GM18507 (cell line): ENCODE measurements at regions not wholly inside any gene's neighbourhood (a gene's known extent, or its start where the extent isn't known, plus 50 kb on each side); places are given as distances from the start of the nearest gene placed in this dataset.

ENCODE experiments used
- DNase-seq: peaks from one replicate; pipeline ENCODE4 v3.0.0; 2011; ENCODE audit warnings: low read depth; ENCODE audit not compliant: insufficient read length; ENCODE audit errors: extremely low spot score
- FAIRE-seq: peaks from 2 replicates; lab custom pipeline; 2011; peaks lifted over from hg19 to GRCh38; lab: Jason Lieb, UNC

DNA sequence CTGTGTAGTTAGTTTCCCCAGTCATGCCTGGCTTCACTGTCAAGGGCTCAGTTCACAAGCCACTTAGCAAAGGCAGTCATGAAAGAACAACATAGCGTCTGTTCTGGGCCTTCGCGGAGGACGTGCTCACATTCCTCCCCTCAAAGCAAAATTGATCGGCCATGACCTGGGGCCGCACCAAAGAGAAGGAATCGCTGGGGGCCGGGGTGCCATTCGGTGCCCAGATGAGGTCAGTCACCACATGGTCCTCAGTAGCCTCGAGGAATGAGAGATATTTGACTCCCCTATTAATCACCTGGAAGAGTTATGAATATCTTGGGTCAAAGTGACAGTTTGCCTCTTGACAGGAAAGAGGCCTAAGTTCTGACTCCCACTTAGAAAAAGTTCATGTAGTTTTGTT, 251.1 kb upstream of the JUN start:
- FAIRE-seq: no peak

DNA sequence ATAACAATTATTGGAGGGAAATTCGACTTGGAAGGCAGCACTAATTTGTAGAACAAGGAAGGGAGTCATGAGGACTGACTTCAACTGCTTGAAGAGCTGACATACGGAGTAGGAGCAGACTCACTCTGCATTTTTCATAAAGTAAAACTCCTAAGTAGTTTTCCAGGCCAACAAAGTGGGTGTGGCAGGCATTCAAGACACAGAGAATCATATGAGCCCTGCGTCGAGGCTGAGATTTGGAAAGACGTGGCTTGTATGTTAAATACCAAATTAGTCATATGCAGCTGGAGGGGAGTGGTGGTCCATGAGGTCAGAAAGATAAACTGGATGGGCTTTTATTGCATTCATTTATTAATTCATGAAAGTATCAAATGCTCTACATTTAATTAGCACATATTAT, 255.7 kb upstream of the JUN start:
- FAIRE-seq: no peak

More for the DNA sequence above, 251.1 kb upstream of the JUN start:
- DNase-seq: no peak

DNA sequence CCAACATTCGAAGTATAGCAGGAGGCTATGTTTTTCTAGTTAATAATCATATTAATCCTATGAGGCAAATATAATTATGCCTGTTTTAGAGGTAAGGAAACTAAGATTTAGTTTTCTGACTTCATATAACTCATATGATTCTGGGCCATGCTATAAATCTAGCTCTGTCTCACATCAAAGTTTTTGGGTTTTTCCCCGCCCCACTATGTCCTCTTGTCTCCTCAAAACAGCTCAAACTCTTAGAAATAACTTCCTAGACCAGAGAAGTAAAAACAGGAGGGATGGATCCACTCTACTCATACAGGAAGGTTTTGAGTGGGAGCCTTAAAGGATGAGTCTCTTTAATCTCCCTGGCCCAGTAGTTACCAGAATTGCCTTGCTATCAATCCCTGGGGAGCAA, 256.4 kb upstream of the FGGY start:
- no peak for FAIRE-seq
- no peak for DNase-seq

More for the DNA sequence above, 255.7 kb upstream of the JUN start:
- DNase-seq: no peak

DNA sequence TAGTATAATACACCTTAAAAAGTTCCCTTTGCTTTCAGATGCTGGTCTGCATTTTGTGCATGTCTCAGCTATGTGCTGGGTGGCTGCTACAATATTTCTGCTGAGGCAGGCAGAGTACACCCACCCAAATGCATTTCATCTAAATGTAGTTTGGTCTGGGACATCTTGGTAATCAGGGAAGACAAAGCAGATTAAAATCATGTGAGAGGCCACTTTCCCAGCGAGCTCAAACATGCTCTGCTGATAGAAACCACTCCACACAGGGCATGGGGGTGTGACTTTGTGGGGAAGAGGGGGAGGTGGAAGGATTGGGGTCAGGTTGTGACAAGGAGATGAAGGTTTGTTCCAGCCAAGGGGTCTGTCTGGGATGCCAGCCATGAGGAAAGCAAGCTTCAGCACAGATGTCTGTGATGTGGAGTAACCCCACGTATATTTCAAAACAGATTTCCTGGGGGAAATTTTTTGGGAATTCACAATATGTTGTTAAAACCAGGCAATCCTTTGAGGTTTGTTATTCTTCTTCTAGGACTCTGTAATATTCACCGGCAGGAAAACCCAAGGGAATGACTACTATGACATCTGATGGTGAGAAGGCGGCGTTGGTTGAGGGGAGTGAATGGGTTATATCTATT, 255.1 kb upstream of the FGGY start:
- DNase-seq: no peak
- no peak for FAIRE-seq

DNA sequence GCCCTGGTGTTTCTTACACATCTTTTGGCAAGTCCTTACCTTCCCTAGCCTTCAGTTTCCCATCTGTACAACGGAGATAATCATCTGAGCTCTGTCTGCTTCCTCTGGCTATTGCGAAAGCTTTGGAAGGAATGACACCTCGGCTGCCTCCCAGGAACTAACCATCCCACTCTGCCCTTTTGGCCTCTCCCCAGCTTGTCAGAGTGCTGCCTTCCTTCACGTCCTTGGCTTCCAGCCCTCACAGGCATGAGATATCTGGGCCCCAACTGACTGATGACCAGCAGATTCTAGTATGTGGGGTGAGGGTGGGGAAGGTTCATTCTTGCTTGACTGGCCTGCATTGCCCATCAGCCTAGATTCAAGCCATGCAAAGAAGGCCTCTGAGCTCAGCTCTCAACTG, 253.1 kb upstream of the FGGY start:
- DNase-seq: no peak
- no peak for FAIRE-seq

DNA sequence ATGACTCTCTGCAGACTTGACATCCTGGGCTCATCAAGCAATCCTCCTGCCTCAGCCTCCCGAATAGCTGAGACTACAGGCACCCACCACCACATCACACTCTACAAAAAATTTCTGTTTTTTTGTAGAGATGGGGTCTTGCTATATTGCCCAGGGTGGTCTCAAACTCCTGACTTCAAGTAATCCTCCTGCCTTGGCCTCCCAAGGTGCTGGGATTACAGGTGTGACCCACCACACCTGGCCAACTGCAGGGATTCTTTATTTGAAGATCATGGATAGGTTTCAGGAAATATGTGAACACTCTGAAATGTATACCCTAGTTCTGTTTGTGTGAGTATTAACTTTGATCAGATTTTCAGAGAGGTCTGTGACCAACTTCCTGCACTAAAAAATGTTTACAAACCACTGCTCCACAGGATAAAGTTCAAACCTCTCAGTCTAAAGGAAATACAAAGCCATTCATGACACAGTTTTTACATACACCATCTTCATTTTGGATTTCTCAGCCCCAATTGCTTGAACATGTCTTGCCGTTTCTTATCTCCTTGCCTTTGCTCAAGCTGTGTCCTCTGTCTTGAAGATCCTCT, 252.3 kb upstream of the FGGY start:
- DNase-seq (no peak), FAIRE-seq (peak; percentile 70)

DNA sequence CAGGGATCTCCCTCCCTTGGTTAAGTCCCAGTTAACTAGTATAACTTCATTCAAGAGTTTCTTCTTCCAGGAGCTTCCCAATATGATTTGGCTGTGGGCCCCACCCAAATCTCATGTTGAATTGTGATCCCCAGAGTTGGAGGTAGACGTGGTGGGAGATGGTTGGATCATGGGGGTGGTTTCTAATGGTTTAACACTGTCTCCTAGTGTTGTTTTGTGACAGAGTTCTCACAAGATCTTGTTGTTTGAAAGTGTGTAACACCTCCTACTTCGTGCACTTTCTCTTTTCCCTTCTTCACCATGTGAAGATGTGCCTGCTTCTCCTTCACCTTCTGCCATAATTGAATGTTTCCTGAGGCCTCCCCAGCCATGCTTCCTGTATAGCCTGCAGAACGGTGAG, 251.8 kb upstream of the FGGY start:
- no peak for FAIRE-seq
- DNase-seq: no peak

DNA sequence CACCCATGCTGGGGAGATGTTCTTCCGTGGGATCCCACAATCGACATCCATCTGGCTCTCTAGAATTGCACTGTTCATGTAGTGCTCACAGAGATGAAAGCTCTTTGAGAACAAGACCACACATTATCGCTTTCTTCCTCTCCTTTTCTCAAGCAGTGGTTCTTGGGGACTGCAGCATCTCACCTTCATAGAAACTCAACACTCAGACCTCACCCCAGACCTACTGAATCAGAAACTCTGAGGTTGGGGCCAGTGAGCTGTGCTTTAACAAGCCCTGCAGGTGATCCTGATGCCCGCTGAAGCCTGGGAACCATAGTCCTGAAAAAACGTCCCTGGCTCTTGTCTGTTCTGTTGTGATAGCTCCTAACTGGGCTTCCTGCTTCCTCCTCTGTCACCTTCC, 251.3 kb upstream of the FGGY start:
- FAIRE-seq (no peak), DNase-seq (no peak)

DNA sequence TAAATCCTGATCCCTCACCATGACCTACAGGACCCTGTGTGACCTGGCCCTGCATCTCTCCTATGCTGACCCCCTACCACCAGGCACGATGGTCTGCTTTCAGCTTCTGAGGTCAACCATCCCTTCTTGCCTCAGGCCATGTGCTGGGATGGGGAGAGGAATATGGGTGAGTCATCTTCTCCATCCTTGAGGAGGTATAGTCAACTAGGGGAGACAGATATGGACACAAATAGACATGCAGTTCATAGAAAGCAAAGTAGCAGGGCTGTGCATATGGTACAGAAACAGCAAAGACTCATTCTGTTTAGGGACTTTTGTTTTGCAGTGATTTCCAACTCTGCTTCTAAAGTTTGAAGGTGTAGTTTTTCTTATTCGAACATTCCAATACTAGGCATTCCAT, 250.8 kb upstream of the FGGY start:
- DNase-seq (no peak), FAIRE-seq (no peak)

DNA sequence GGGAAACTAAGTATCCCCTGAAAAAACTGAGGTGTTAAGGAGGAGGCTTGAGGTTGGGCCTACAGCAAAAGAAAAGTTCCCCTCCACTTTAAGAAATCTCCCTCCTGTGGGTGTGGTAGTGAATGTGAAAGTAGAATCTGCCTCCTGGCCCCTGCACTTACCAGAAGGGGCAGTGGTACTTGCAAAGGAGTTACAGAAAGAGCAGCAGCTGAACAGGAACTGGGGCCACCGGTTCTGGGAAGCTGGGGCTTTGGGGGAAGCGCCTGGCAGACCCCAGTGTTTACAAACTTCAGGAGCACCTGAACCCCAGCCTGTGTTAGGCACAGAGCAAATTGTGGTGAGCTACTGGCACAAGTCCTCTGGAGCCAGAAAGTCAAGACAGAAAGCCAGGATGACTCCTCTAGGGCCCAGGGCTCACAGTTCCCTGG, 250.2 kb upstream of the FGGY start:
- FAIRE-seq (peak; percentile 95), DNase-seq (peak; percentile 46)

DNA sequence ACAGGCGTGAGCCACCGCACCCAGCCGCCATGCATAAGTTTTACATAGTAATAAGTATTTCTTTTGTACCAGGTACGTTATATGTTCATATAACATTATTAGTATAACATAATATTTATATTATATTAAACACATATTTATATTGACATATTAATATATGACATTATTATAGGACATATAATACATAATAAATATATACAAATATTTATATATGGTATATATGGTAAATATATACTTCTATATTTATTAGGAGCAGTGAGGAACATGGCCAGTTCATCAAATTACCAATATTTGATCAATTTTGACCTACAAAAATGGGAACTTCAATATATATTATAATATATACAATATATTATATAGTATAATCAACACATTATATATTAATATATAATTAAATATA, 245.9 kb upstream of the FGGY start:
- FAIRE-seq (no peak), DNase-seq (no peak)

DNA sequence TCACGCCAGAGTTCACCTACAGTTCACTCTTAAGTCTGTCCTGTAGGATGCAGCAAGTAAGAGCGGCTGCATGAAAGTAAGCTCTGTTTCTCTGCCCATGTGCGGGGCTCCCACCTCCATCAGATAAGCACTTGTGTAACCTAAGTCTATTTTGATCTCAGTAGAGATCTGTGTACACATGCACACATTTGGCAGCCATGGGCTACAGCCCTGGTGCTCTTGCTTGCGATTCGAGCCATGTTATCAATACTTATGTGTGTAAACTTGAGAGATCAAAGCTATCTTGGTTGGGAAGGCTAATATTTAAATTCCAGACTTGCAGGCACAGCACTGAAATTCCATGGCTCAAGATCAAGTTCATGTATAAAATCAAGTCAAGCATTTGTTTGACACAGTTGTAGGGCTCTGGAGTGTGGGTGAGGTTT, 244.7 kb upstream of the FGGY start:
- FAIRE-seq (no peak), DNase-seq (no peak)

DNA sequence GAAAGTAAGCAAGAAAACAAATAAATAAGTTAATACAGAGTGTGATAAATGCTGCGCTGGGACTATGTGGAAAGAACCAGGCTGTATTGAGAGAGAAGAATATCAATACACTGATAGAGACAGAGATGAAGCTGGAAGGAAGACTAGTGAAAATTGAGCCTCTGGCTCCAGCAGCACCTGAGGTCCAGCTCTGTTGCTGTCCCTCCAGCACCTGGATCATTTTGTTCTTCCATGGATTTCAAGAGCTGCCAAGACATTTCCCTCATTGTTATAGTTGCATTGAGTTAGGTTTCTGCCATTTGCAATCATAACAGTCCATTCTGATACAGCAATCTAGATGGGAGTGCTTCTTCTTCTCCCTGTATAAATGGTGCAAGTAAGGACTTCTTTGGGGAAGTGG, 242.7 kb upstream of the FGGY start:
- FAIRE-seq: no peak
- no peak for DNase-seq

DNA sequence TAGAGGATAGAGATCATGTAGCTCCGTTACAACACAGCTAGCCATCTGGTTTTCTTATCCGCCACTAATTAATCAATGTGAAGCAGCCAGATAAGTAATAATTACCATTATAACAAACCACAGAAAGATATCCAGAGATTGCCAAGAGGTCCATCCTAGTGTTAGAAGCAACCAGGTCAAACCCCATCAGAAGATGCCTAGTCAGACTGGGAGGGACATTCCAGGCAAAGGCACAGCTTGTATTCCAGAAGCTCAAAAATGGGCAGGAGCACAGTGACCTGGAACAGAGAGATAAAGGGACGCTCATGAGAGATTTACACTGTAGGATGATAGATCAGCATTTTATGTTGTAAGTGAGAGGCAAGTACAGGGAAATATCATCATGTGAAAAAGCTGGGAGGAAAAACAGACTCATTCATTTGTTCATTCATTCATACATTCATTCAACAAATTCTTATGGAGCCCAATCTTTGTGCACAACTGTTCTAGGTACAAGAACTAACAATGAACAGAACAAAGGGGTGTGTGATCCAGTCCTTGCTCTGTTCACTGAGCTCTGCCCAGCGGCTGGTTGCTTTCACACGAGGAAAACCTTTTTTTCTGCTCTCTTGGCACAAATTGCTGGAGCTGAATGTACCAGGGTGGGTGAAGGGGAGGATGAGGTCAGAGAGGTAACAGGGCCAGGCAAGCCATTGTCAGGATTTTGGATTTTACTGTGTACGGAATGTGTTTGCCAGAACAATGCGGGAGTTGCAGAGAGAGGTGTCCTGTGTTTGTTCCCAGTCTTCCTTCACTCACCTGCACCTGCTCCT, 240.8 kb upstream of the FGGY start:
- FAIRE-seq (no peak), DNase-seq (no peak)

DNA sequence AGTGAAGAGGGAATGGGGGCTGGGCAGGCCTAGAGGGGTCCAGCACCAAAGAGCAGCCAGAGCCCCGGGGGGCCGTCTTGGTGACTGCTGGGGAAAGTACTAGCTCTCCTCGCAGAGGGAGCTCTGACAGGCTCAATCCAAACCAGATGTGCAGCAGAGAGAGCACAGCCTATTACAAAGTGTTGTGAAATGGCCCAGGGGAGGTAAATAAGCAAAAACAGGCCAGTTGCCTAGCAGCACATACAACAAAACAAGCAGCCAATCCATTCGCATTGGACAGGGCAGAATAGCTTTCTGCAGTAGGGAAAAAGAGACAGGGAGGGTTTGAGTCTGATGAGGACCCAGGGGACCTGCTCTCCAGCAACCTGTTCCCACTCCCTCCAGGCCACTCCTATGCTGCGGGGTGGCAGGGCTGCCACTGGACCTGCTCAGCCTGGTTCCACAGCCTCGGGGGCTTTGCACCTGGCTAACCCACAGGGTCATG, 239.6 kb upstream of the FGGY start:
- FAIRE-seq (no peak), DNase-seq (no peak)

DNA sequence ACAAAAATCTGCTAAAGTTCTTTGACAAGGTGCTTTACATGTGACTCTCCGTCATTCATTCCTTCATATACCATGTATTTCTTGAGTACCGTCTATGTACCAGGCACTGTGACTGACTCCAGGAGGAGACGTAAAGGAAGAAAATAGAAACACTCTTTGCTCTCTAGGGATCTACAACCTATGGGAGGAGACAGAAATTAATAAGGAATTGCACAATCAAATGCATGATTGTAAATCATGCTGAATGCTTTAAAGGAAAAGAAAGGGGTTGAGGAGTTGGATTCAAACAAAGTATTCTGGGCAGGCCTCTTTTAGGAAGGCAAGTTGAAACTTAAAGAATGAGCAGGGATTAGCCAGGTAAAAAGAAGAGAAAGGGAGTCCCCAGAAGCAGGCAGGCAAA, 239.1 kb upstream of the FGGY start:
- DNase-seq: no peak

DNA sequence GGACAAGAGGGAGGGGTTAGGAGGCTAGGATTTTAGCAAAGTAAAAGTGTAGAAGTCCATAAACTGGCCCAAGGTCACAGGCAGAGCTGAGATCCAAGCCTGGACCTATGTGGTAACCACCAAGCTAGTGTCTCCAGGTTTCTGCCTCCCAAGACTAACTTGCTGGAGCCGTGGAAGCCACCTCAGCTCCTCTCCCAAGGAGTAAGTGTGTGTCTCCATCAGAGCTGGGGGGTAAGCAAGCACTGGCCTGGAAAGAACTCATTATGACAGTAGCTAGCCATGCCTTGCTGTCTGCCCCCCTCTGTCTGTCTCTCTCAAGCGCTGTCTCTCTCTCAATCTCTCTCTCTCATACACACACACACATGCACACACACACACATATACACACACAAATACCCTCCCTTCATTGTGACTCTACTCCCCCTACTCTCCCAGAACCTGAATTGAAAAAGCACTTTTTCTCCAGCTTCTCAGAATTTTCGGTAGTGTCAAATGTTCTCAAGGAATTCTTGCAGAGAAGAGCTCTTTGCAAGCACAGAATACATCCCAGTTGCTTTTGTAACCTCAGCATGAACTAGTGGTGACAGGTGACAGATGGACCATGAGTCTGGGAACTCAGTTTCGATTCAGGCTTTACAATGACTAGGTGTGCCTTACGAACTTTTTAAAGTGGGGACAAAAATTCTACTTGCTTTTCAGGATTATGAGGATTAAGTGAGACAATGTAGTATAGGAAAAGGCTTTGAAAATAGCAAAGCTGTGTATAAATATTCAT, 238.0 kb upstream of the FGGY start:
- no peak for FAIRE-seq
- no peak for DNase-seq

More for the DNA sequence above, 239.1 kb upstream of the FGGY start:
- FAIRE-seq: no peak

DNA sequence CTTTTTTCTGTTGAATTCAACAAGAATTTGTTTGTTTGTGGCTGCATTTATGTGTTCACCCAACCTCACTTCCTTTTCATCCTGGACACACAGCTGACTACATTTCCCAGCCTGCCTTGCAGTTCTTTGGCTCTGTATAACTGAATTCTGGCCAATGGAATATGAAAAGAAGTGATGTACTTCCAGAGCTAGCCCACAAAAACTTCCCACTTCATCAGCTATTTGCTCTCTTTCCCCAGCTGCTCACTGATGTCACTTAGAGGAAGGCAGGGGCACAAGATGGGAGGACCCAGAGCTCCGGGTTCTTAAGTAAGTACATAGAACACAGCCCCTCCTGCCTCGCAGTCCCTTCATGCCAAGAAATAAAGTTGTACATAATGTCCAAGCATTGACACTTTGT, 235.0 kb upstream of the FGGY start:
- no peak for DNase-seq
- peak; percentile 38 for FAIRE-seq

DNA sequence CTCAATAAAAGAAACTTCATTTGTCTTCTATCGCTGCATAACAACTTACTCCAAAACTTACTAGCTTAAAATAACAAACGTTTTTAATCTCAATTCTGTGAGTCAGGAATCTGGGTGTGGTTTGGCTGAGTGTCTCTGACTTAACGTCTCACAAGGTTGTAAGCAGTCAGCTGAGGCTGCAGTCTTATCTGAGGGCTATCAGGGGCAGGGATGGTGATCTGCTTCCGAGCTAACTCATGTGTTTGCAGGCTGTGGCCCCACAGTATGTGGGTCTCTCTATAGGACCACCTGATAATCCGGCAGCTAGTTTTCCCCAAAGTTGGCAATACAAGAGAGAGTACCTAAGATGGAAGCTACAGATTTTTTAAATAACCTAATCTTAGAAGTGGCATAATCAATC, 234.2 kb upstream of the FGGY start:
- DNase-seq (no peak), FAIRE-seq (no peak)

DNA sequence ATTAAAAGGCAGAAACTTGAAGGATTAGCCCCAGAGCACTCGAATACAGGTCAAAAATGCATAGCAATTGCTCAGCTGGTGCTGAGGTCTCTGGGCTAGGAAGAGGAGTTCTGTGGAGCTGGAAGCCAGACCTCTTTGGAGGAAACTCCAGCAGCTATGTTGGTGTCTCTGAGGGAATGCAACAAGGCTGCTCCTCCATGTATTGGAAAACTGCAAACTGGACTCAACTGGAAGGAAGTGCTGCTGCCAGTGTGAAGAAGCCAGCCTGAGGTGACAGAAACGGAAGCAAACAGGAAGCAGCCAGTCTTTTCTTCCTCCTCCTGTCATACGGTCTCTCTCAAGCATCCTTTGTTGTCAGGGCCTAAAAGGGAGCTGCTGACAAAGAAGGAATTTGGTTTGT, 233.4 kb upstream of the FGGY start:
- DNase-seq (no peak), FAIRE-seq (peak; percentile 33)
